GM12878 (cell line): ENCODE measurements at regions not wholly inside any gene's neighbourhood (a gene's known extent, or its start where the extent isn't known, plus 50 kb on each side); places are given as distances from the start of the nearest gene placed in this dataset.

ENCODE experiments used
- CBFB ChIP-seq: IDR thresholded peaks from 2 replicates; pipeline ENCODE4 v1.6.1; 2016; ENCODE audit warnings: antibody characterized with exemption, low read depth
- CEBPB ChIP-seq, 2 experiments: fragments of 150-350 bp in 1 of 2; IDR thresholded peaks; 2 replicates each; pipeline ENCODE4 v1.6.1; 2012 to 2014; ENCODE audit warnings: low read depth in 2 of 2, low read length in 2 of 2, borderline replicate concordance in 1 of 2, inconsistent platforms in 1 of 2
- CHD2 ChIP-seq: IDR thresholded peaks from 2 replicates; pipeline ENCODE4 v1.6.1; 2011; ENCODE audit warnings: low read depth, low read length, improper control_type of control experiment, borderline replicate concordance
- EZH2 ChIP-seq: IDR thresholded peaks from 2 replicates; pipeline ENCODE4 v1.6.1; 2012; ENCODE audit warnings: low read depth, mild to moderate bottlenecking, control low read depth, inconsistent platforms, low read length, borderline replicate concordance; ENCODE audit not compliant: control insufficient read depth
- JUNB ChIP-seq: IDR thresholded peaks from 2 replicates; pipeline ENCODE4 v1.6.1; 2016; ENCODE audit warnings: antibody characterized with exemption, mild to moderate bottlenecking
- NR2F1 ChIP-seq: fragments of 450-650 bp; conservative IDR thresholded peaks from 2 replicates; pipeline ENCODE4 v1.6.1; 2017; ENCODE audit warnings: mild to moderate bottlenecking
- RB1 ChIP-seq: fragments of 450-650 bp; formaldehyde crosslinking; IDR thresholded peaks from 2 replicates; pipeline ENCODE4 v1.6.1; 2017; ENCODE audit warnings: mild to moderate bottlenecking, borderline replicate concordance
- RCOR1 ChIP-seq: conservative IDR thresholded peaks from 2 replicates; pipeline ENCODE4 v1.6.1; 2012; ENCODE audit warnings: low read depth, low read length, improper control_type of control experiment
- TARDBP ChIP-seq: IDR thresholded peaks from 2 replicates; pipeline ENCODE4 v1.6.1; 2016; ENCODE audit warnings: borderline replicate concordance
- TCF7 ChIP-seq: IDR thresholded peaks from 2 replicates; pipeline ENCODE4 v1.6.1; 2014; ENCODE audit warnings: antibody characterized with exemption, borderline replicate concordance
- TF ChIP-seq, protein P1 (sequence below): fragments of 450-650 bp; IDR thresholded peaks from 2 replicates; pipeline ENCODE4 v1.6.1; 2017; ENCODE audit warnings: mild to moderate bottlenecking, moderate library complexity
- TF ChIP-seq, protein P2 (sequence below): fragments of 150-350 bp; IDR thresholded peaks from 2 replicates; pipeline ENCODE4 v1.6.1; 2014; ENCODE audit warnings: mild to moderate bottlenecking, low read depth, low read length
- TF ChIP-seq, protein P3 (sequence below): IDR thresholded peaks from 2 replicates; pipeline ENCODE4 v1.6.1; 2012; ENCODE audit warnings: low read length, inconsistent platforms
- TF ChIP-seq, protein P4 (sequence below): fragments of 450-650 bp; IDR thresholded peaks from 2 replicates; pipeline ENCODE4 v1.6.1; 2017; ENCODE audit warnings: borderline replicate concordance

DNA sequence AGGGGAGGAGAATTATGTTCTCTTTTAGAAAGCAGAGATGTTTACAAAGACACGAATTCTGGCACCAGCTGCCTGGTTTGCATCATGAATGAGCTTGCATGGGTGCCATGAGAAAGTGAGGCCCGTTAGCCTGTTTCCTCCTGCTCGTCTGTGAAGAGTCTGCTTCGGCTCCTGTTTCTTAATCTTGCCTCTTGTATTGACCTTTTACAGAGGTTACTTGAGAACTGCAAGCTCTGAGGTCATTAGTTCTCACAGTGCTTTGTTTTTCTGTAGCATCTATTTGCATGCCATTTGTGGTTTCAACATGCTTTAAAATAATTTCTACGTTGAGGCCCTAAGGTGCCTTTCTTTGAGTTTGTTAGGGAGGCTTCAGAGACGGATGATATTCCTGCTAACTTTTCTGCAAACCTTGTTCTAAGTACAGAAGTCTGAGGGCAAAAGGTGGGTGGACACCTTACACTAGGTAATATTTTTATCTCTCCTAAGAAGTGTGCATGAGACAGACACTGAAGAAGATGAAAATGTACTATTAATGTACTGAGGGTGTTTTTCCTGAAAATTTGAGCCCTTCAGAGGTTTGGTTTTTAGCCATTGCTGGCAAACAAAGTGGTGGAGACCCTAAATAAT, 53.4 kb upstream of the LINC00305 start (continued):
- TF ChIP-seq, protein P1, sequence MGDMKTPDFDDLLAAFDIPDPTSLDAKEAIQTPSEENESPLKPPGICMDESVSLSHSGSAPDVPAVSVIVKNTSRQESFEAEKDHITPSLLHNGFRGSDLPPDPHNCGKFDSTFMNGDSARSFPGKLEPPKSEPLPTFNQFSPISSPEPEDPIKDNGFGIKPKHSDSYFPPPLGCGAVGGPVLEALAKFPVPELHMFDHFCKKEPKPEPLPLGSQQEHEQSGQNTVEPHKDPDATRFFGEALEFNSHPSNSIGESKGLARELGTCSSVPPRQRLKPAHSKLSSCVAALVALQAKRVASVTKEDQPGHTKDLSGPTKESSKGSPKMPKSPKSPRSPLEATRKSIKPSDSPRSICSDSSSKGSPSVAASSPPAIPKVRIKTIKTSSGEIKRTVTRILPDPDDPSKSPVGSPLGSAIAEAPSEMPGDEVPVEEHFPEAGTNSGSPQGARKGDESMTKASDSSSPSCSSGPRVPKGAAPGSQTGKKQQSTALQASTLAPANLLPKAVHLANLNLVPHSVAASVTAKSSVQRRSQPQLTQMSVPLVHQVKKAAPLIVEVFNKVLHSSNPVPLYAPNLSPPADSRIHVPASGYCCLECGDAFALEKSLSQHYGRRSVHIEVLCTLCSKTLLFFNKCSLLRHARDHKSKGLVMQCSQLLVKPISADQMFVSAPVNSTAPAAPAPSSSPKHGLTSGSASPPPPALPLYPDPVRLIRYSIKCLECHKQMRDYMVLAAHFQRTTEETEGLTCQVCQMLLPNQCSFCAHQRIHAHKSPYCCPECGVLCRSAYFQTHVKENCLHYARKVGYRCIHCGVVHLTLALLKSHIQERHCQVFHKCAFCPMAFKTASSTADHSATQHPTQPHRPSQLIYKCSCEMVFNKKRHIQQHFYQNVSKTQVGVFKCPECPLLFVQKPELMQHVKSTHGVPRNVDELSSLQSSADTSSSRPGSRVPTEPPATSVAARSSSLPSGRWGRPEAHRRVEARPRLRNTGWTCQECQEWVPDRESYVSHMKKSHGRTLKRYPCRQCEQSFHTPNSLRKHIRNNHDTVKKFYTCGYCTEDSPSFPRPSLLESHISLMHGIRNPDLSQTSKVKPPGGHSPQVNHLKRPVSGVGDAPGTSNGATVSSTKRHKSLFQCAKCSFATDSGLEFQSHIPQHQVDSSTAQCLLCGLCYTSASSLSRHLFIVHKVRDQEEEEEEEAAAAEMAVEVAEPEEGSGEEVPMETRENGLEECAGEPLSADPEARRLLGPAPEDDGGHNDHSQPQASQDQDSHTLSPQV, result no peak
- TF ChIP-seq CEBPB (IDR thresholded peaks at IDR 0.05; ENCODE audit: borderline replicate concordance in 1 of 2, low read depth in 2 of 2, low read length in 2 of 2) (no peak), NR2F1 (peak; percentile 94), RCOR1 (no peak), JUNB (no peak), TCF7 (no peak), CBFB (no peak), TARDBP (no peak), EZH2 (no peak), CHD2 (no peak), RB1 (no peak)
- TF ChIP-seq, protein P2, sequence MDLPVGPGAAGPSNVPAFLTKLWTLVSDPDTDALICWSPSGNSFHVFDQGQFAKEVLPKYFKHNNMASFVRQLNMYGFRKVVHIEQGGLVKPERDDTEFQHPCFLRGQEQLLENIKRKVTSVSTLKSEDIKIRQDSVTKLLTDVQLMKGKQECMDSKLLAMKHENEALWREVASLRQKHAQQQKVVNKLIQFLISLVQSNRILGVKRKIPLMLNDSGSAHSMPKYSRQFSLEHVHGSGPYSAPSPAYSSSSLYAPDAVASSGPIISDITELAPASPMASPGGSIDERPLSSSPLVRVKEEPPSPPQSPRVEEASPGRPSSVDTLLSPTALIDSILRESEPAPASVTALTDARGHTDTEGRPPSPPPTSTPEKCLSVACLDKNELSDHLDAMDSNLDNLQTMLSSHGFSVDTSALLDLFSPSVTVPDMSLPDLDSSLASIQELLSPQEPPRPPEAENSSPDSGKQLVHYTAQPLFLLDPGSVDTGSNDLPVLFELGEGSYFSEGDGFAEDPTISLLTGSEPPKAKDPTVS, result no peak
- TF ChIP-seq, protein P3, sequence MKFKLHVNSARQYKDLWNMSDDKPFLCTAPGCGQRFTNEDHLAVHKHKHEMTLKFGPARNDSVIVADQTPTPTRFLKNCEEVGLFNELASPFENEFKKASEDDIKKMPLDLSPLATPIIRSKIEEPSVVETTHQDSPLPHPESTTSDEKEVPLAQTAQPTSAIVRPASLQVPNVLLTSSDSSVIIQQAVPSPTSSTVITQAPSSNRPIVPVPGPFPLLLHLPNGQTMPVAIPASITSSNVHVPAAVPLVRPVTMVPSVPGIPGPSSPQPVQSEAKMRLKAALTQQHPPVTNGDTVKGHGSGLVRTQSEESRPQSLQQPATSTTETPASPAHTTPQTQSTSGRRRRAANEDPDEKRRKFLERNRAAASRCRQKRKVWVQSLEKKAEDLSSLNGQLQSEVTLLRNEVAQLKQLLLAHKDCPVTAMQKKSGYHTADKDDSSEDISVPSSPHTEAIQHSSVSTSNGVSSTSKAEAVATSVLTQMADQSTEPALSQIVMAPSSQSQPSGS, result 0 out of 2 replicates have a peak, but pooled peaks have one; percentile 23
- TF ChIP-seq, protein P4, sequence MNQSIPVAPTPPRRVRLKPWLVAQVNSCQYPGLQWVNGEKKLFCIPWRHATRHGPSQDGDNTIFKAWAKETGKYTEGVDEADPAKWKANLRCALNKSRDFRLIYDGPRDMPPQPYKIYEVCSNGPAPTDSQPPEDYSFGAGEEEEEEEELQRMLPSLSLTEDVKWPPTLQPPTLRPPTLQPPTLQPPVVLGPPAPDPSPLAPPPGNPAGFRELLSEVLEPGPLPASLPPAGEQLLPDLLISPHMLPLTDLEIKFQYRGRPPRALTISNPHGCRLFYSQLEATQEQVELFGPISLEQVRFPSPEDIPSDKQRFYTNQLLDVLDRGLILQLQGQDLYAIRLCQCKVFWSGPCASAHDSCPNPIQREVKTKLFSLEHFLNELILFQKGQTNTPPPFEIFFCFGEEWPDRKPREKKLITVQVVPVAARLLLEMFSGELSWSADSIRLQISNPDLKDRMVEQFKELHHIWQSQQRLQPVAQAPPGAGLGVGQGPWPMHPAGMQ, result no peak
